ENCODE measurements at regions not wholly inside any gene's neighbourhood (a gene's known extent, or its start where the extent isn't known, plus 50 kb on each side); places are given as distances from the start of the nearest gene placed in this dataset.

DNA sequence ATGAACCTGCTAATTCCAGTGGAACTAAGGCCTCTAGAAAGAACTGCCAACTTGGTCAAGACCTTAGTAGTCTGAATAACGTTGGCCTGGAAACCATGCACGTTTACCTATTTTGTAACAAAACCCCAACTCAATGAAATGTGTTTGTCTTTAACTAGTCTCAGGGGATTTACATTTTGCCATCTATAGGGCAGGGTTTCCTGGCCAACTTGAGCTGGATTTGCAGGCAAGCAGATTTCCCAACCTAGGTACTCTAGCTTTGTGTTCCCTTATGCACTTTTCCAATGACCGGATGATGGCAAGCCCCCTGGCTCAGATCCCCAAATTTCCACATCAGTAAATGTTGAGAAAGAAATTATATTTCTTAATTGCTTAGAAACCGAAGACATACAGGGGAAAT lies 114.5 kb downstream of the IRS2 start:
- FAIRE-seq: no peak
- DNase-seq (ENCODE audit: insufficient read length, low spot score): no peak

DNA sequence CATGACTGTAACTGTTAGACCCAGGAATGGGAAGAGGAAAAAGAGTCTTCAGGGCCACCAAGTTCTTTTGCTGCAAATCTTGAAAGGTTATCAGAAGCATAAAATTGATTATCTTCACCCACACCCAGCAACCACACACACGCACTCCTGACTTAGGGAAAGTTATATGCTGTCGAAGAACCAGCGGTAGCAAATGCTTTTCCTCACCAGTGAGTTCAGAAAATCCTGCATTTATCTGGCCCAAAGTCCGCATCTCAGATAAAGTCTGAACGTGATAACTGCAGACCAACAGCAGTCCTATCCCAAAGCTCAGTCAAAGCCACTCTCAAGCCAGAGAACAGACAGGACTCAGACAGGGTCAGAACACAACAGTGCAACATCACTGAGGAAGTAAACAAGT lies 115.6 kb downstream of the IRS2 start:
- no peak for FAIRE-seq

DNA sequence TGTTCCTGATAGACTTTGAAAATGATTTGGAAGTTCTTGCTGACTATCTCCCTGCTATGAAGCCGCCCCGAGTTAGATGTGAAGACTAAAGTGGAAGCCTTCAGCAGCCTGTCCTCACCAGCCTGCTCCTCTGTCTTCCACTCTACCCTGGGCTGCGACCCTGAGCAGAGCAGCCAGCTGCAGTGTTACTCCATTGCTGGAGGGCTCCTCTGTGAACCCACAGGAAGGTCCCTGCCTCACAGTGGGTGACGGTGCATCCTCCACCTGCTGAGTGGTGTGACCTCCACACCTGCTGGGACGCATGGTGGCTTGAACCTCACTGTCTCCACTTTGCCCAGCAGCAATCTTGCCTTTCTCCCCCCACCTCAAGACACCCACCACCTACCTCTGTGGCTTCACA lies 116.4 kb downstream of the IRS2 start:
- no peak for DNase-seq (ENCODE audit: insufficient read length, low spot score)
- FAIRE-seq: no peak

More for the DNA sequence above, 115.6 kb downstream of the IRS2 start:
- no peak for DNase-seq (ENCODE audit: insufficient read length, low spot score)

DNA sequence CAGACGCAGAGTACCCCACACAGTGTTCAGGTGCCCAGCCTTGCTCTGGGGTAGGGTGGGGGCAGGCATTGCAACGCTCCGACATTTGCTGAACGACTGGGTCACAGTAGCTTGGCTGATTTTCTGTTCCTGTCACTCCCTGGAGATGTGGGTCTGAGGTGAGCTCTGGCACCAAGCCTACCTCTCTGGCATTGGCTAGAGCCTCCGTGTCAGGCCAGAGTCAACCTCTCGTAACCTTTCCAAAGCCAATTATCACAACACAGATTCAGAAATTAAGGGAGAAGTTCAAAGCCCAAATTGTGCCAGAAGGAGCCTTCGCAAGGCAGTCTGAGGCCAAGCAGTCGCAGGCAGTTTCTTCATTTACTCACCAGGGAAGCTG lies 117.2 kb downstream of the IRS2 start:
- DNase-seq (ENCODE audit: insufficient read length, low spot score) (no peak), FAIRE-seq (no peak)

DNA sequence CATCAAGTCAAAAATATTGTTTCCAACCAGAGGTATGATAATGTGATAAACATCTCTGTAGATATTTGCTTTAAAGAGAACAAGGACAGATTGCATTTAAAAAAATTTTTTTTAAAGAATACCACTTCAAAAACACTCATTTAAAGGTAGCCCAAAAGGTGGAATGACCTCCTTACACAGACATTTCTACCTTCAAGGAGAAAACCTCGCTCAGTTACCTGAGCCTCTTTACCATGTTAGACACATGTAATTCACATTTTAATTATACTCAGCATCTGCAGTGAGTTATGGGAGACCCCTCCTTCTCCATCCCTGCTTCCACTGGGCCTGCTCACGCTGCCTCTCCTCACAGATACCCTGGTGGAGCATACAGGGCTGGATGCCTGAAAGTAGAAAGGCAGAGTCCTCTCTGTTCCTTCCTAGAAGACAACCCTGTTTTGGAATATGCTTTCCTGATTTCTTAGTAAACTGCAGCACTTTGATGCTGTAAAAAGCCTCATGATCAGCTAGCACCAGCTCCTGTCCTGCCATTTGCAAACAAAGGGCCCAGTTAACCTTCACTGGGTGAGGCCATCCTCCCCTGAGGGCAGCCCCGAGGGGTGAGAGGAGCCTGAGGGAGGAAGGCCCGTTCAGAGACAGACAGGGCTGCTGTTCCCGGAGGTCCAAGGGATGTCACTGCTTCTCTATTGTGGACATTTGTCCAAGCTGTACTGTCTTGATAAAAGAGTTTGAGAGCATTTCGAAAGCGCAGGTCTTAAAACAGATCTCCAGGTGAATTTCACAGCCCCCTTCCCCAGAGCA lies 117.8 kb downstream of the IRS2 start:
- no peak for FAIRE-seq
- no peak for DNase-seq (ENCODE audit: insufficient read length, low spot score)

DNA sequence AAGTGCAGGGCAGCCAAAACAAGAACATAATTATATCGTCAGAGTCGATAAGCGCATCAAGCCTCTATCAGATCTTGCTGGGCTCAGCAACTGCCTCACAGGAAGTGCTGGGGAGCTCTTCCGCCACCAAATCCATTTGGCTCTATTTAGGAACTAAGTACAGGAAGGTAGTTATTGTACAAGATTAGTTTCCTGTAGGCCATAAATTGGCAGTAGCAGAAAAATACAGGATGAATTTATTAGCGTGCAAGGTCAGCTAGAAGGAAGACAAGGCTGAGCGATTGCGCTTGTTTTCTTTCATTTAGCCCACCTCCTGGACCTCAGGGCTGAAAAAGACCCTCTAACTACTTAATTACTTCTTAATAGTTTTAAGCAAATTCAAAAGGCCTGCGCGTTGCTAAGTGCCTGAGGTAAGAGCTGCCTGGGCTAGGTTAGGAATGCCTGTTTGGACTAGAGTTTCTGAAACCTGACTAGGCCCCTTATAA lies 118.5 kb downstream of the IRS2 start:
- DNase-seq (ENCODE audit: insufficient read length, low spot score): no peak
- no peak for FAIRE-seq

DNA sequence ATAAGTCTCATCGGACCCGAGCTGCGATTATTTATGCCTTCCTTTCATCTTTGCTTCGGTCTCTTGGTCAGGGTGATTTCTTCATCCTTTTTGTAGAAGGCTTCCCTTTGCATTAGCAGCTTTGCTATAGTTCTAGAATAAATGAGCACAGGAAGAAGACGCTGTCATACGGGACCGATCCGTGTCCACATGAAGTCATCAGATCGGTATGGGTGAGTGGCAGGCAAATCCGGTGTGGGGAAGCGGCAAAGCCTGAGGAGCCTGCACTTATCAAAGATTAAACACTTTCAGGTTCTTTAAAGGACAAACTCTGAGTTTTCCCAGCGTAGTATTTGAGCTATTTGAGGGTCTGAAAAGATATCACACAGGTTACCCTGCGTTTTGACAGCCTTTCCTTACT lies 119.3 kb downstream of the IRS2 start:
- DNase-seq (ENCODE audit: insufficient read length, low spot score) (no peak), FAIRE-seq (no peak)

DNA sequence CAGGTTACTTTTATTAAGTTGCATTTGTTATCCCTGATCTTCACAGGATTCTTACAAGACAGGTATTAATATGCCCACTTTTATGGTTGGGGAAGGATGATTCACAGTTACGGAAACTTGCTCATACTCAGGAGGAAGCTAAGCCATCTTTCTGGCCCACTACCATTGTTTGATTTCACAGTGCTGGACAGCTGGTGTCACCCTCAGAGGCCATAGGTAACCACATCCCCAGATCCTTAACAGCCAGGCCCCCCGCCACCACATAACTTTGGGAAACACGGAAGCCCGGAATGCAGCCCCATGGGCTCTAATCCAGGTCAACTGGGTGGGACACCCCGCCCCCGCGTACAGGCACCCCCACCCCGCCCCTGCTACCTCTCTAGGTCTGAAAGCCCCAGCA lies 119.7 kb downstream of the IRS2 start:
- FAIRE-seq (no peak), DNase-seq (ENCODE audit: insufficient read length, low spot score) (no peak)

DNA sequence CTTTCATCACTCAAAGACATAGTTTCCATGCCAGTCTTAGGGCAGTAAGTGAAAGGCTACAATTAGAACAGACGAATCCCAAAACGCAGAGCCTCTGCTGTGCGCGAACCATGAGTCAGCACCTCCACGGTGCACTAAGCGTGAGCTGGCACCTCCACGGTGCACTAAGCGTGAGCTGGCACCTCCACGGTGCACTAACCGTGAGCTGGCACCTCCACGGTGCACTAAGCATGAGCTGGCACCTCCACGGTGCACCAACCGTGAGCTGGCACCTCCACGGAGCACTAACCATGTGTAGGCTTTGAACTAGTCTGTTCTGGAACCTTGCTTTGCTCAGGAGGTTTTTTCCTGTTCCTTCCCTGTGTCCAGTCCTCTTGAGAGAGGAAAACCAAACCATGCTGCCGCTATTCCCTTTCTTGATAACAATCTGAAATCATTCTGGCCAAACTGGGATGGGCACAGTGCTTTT lies 120.6 kb downstream of the IRS2 start:
- no peak for DNase-seq (ENCODE audit: insufficient read length, low spot score)
- no peak for FAIRE-seq

DNA sequence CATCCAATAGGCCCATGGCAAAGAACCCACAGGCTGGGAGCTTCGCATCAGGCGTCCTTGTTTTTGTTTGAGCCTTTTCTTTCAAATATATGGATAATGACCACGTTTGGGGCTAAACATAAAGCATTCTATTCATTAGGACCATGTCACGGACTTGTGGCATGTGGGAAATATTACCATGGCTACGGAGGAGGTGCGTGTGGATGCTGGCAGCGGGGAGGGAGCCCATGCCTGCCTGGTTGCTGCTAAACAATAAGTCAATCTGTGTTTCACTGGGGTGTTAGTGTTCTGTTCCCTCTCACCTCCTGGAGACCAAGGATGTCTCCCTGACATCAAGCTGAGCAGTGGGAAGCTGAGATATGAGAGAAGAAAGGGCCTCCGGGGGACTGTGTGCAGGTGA lies 121.1 kb downstream of the IRS2 start:
- FAIRE-seq: no peak
- DNase-seq (ENCODE audit: insufficient read length, low spot score): no peak

DNA sequence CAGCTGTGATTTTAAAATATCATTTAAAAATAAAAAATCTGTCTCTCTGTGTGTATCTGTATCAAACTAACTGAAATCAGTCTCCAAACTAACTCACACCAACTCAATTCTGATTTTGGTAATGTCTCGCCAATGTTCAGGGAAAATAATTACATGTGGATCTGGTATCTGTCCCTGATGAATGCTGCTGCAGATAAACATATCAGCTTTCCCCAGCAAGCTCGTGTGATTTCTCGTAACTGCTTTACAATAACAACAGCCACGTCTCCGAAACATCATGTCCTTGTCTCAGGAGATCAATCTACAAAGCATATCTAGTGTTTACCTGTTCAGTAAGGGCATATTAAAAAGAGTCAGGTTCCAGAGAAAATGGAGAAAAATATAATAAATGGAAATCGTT lies 129.0 kb downstream of the IRS2 start:
- no peak for DNase-seq (ENCODE audit: insufficient read length, low spot score)
- FAIRE-seq: no peak

DNA sequence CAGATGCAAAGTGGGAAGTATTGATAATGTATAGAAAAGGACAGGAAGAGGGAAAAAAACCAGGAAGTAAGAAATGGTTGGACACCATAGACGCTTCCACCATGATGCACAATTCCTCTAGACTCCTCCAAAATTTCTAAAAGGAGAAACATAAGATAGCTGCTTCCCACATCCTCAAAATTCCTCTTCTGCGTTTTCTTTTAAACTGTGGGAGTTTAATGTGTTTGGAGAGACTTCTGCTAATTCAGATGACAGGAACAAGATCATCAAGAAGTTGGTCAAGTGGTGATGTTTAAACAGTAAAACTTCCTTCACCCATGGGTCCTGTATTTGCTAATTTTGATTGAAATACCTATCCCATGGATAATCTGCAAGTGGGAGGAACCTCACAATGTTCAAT lies 130.2 kb downstream of the IRS2 start:
- DNase-seq (ENCODE audit: insufficient read length, low spot score) (no peak), FAIRE-seq (no peak)

DNA sequence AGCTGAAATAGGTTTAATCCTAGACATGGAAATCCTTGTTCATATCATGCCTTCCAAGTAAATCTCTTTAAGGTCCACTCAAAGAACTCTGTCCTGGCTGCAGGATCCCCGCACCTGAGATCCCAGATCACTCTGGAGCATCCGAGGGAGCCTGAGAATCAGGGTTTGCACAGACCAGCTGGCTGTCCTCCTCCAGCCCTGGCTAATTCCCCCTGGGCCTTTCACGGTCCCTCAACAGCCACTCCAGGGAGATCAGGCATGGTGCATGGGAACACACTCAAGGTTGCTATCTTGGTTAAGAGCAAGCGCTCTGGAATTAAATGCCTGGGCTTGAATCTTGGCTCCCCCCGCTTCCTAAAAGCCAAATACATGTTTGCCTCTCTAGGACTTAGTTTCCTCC lies 130.8 kb downstream of the IRS2 start:
- no peak for FAIRE-seq
- DNase-seq (ENCODE audit: insufficient read length, low spot score): no peak

DNA sequence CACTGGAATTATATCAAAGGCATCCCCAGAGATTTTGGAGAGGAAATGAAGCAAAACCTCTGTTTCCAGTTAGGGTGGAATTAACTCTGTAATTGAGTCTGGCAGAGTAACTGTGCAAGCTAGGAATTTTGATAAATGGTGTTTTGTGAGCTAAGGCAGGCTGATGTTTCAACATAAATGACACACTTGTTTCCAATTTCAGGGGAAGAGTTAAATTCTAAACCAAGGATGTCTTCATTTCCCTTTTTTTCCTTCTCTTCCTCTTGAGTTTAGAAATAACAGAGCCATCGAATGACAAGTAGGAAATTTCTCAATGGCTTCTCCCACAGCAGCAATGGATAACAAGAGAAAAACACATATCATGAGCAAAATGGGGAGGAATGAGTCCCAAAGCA lies 131.2 kb downstream of the IRS2 start:
- FAIRE-seq (no peak), DNase-seq (ENCODE audit: insufficient read length, low spot score) (no peak)

DNA sequence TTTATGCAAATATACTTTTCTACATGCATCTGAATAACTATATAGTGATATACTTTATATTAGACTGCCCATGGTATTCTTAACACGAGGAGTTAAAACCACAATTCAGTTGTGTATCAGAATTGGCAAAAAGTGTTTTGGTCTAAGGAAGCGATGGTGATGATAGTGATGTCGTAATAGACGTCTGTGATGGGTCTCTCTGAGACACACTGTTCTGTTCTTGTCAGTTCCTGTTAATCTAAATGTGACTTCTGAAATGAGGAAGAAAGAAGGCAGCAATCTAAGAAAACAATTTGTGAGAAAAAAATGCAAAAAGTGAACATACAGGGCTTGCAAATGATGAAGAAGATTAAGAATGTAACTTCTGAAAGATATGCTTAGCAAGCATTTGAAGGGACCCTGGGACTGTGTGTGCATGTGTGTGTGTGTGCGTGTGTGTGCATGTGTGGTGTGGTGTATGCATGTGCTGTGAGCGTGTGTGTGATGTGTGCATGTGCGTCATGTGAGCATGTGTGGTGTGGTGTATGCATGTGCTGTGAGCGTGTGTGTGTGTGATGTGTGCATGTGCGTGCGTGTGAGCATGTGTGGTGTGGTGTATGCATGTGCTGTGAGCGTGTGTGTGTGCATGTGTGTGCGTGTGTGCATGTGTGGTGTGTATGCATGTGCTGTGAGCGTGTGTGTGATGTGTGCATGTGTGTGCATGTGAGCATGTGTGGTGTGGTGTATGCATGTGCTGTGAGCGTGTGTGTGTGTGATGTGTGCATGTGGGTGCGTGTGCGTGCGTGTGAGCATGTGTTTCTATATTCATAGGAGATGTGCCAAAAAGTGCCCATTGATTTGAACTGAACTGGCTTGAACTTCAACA lies 131.8 kb downstream of the IRS2 start:
- FAIRE-seq: no peak
- no peak for DNase-seq (ENCODE audit: insufficient read length, low spot score)

DNA sequence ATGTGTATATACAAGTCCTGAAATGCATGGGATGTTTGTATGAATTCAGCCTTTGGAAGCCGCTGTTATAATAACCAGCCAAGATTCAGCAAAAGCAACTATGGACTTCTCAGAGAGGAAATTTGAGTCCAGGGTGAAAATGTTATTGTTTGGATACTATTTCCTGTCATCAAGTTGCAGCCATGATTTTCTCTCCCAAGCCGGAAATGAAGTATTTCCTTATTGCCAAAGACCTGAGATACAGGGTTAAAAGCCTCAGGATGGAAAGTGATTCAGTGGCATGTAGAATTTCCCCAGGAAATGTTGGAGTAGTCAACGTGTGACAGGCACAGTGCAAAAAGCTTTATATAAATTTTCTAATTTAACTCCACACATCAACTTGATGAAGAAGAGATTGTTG lies 133.9 kb downstream of the IRS2 start:
- no peak for FAIRE-seq
- DNase-seq (ENCODE audit: insufficient read length, low spot score): no peak

DNA sequence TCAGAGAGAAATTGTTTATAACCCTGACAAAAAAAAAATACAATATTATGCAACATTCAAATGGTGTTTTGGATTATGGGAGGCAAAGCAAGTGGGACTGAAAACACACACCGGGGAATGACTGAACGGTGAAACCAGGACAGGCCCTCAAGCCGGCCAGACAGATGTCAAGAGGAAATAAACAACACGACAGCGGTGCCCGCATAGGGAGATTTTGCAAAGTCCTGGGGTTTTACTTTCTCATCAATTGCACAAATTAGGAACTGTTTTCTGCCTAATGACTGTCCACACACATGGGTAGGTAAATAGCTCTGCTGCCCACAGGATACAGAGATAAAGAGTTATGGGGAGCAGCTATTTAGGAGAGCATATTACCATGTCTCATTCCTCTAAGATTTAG lies 134.5 kb downstream of the IRS2 start:
- FAIRE-seq (no peak), DNase-seq (ENCODE audit: insufficient read length, low spot score) (no peak)

DNA sequence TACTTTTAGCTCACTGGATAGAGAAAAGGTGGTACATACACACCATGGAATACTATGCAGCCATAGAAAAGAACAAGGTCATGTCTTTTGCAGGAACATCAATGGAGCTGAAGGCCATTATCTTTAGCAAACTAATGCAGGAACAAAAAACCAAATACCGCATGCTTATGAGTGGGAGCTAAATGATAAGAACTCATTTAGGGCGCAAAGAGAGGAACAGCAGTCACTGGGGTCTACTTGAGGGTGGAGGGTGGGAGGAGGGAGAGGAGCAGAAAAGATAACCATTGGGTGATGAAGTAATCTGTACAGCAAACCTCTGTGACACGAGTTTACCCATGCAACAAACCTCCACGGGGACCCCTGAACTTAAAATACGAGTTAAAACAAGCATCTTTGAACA lies 135.1 kb downstream of the IRS2 start:
- DNase-seq (ENCODE audit: insufficient read length, low spot score): no peak
- no peak for FAIRE-seq

DNA sequence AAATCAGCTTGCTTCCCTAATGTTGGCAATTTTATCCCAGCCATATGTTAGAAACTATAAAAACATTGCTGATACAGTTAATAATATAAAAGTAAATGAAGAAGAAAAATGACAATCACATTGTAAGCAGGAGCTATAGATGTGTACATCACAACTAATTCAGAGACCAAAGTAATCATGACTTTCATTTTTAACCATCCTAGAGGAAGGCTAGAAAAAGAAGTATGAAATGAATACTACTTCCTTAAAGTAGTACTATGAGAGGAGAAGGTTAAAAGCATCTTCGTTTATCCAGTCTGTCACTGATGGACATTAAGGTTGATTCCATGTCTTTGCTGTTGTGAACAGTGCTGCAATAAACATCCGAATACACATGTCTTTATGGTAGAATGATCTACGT lies 135.5 kb downstream of the IRS2 start:
- DNase-seq (ENCODE audit: insufficient read length, low spot score): no peak
- no peak for FAIRE-seq

DNA sequence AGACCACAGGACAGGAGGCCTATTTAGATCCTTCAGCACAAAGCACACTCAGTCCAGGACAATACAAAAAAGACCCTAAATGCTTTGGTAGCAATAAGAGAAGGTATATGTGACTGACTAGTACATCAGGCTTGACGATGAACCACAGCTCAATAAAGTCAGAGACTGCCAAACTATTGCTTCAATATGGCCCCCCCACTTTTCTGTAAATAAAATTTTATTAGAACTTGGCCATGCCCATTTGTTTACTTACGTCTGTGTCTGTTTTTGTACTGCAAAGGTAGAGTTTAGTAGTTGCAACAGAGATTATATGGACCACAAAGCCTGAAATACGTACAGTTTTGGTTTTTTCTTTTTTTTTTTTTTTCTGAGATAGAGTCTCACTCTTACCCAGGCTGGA lies 136.7 kb downstream of the IRS2 start:
- FAIRE-seq (no peak), DNase-seq (ENCODE audit: insufficient read length, low spot score) (no peak)

DNA sequence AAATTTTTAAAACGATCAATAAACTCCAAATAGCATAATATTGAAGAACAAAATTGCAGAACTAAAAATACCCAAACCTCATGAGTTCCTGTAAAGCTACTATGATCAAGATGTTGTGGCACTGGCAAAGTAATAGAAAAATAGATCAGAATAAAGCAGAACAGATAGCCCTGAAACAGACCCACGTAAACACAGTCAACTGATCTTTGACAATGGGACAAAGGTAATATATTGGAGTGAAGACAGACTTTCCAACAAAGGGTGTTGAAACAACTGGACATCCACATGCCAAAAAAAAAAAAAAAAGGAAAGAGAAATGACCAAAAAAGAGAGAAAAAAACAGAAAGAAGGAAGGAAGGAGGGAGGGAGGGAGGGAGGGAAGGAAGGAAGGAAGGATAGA lies 138.7 kb downstream of the IRS2 start:
- DNase-seq (ENCODE audit: insufficient read length, low spot score) (no peak), FAIRE-seq (no peak)

DNA sequence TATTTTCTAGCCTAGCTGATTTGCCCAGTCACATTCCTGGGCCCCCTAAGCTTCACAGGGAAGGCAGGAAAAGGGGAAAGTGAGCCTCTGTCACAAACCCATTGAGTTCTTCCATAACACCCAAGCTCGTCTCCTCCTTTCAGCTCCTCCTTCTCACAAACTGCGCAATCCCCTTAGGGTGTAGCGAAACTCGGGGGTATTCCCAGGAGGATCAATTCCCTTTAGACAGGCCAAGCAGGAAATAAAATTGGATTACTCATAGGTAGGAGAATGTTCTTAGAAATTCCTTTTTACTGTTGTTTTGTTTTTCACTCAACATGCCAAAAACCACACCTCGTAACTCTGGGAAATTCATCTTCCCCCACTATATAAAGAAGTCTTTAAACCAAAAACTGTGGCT lies 139.3 kb downstream of the IRS2 start:
- FAIRE-seq (no peak), DNase-seq (ENCODE audit: insufficient read length, low spot score) (no peak)

Data from GM19239 (cell line).